SK-N-MC (cell line): ENCODE measurements at regions not wholly inside any gene's neighbourhood (a gene's known extent, or its start where the extent isn't known, plus 50 kb on each side); places are given as distances from the start of the nearest gene placed in this dataset.
A peak's percentile ranks its signal among the peaks of the same experiment; 100 is the strongest.

Experiments
- DNase-seq: peaks from one replicate; pipeline ENCODE4 v3.0.0-alpha.2; 2011; ENCODE audit warnings: low read depth, low spot score
- H3K27ac ChIP-seq: fragments of 200-600 bp; sonication (generic); 2 replicates; pipeline ENCODE4 v1.5.1; 2016; ENCODE audit warnings: mixed run types
- H3K36me3 ChIP-seq: fragments of 200-600 bp; sonication (generic); 2 replicates; pipeline ENCODE4 v1.6.1; 2017; ENCODE audit warnings: antibody characterized with exemption, low read length, mixed read lengths; ENCODE audit not compliant: insufficient read depth
- H3K4me3 ChIP-seq: fragments of 200-600 bp; sonication (generic); 2 replicates; pipeline ENCODE4 v1.5.1; 2016
- H3K9ac ChIP-seq: fragments of 200-600 bp; sonication (generic); 2 replicates; pipeline ENCODE4 v1.8.0; 2017; ENCODE audit warnings: mixed run types, mixed read lengths; ENCODE audit not compliant: insufficient read length
- H3K9me3 ChIP-seq: fragments of 200-600 bp; sonication (generic); 2 replicates; pipeline ENCODE4 v1.6.1; 2017; ENCODE audit warnings: low read depth, mild to moderate bottlenecking, antibody characterized with exemption, low read length, moderate library complexity, mixed read lengths
- EZH2 ChIP-seq: fragments of 200-600 bp; sonication (generic); IDR thresholded peaks from one replicate; pipeline ENCODE4 v1.6.1; 2017; ENCODE audit warnings: antibody characterized with exemption
- FOXP2 ChIP-seq: optimal IDR thresholded peaks from 2 replicates; pipeline ENCODE3; 2011; ENCODE audit warnings: mild to moderate bottlenecking, moderate library complexity; ENCODE audit not compliant: insufficient read depth; ENCODE audit errors: extremely low read length, control extremely low read depth
- POLR2AphosphoS5 ChIP-seq: IDR thresholded peaks from 2 replicates; pipeline ENCODE4 v1.6.1; 2012; ENCODE audit warnings: mild to moderate bottlenecking, low read depth, low read length, borderline replicate concordance

GRCh38 chr21:19400223-19400770 is 996.7 kb upstream of the TMPRSS15 start:
- Histone ChIP-seq H3K36me3 (no peaks in the 10 kb centered on the region), H3K9me3 (no peaks in the 10 kb centered on the region), H3K4me3 (no peak overlapping the region), H3K9ac (no peak overlapping the region), H3K27ac (no peak overlapping the region)
- DNase-seq, result no peak
- TF ChIP-seq POLR2AphosphoS5 (no peak), EZH2 (no peak), FOXP2 (no peak)

- TF ChIP-seq EZH2 (no peak), FOXP2 (no peak), POLR2AphosphoS5 (no peak)
- no peak for DNase-seq
- Histone ChIP-seq H3K4me3 (no peak overlapping the region), H3K9ac (no peak overlapping the region), H3K27ac (no peak overlapping the region), H3K36me3 (no peaks in the 10 kb centered on the region), H3K9me3 (no peaks in the 10 kb centered on the region)
Measured at GRCh38 chr21:19402870-19403269, 999.3 kb upstream of the TMPRSS15 start.

GRCh38 chr21:19405326-19405725 is 1001.7 kb upstream of the TMPRSS15 start:
- no peaks in the 10 kb centered on the region for H3K9me3 ChIP-seq
- H3K27ac ChIP-seq, result no peak overlapping the region
- no peak for TF ChIP-seq FOXP2
- no peak for TF ChIP-seq EZH2
- no peak for TF ChIP-seq POLR2AphosphoS5
- no peak overlapping the region for H3K4me3 ChIP-seq
- DNase-seq, result no peak
- no peak overlapping the region for H3K9ac ChIP-seq
- no peaks in the 10 kb centered on the region for H3K36me3 ChIP-seq

GRCh38 chr21:19420565-19420964 is 1017.0 kb upstream of the TMPRSS15 start:
- no peak overlapping the region for H3K9ac ChIP-seq
- H3K36me3 ChIP-seq, result no peaks in the 10 kb centered on the region
- H3K9me3 ChIP-seq, result no peaks in the 10 kb centered on the region
- H3K4me3 ChIP-seq, result 0 out of 2 replicates have a peak overlapping the region, but pooled peaks have one; percentile 3
- H3K27ac ChIP-seq, result no peak overlapping the region
- DNase-seq, result no peak
- TF ChIP-seq FOXP2, result no peak
- TF ChIP-seq POLR2AphosphoS5, result no peak
- TF ChIP-seq EZH2, result no peak

- Histone ChIP-seq H3K9me3 (no peaks in the 10 kb centered on the region), H3K36me3 (no peaks in the 10 kb centered on the region), H3K27ac (no peak overlapping the region), H3K9ac (no peak overlapping the region), H3K4me3 (no peak overlapping the region)
- no peak for TF ChIP-seq EZH2
- TF ChIP-seq POLR2AphosphoS5, result no peak
- no peak for TF ChIP-seq FOXP2
- DNase-seq, result no peak
Measured at GRCh38 chr21:19433623-19434022, 1030.0 kb upstream of the TMPRSS15 start.

GRCh38 chr21:19440792-19441655 is 1037.4 kb upstream of the TMPRSS15 start:
- DNase-seq, result no peak
- TF ChIP-seq POLR2AphosphoS5, result no peak
- no peak for TF ChIP-seq EZH2
- no peak for TF ChIP-seq FOXP2
- H3K36me3 ChIP-seq, result no peaks in the 10 kb centered on the region
- no peak overlapping the region for H3K27ac ChIP-seq
- no peak overlapping the region for H3K9ac ChIP-seq
- no peaks in the 10 kb centered on the region for H3K9me3 ChIP-seq
- no peak overlapping the region for H3K4me3 ChIP-seq

- no peaks in the 10 kb centered on the region for H3K36me3 ChIP-seq
- no peak overlapping the region for H3K4me3 ChIP-seq
- no peak overlapping the region for H3K9ac ChIP-seq
- H3K9me3 ChIP-seq, result no peaks in the 10 kb centered on the region
- DNase-seq, result no peak
- TF ChIP-seq FOXP2 (no peak), EZH2 (no peak), POLR2AphosphoS5 (no peak)
- H3K27ac ChIP-seq, result no peak overlapping the region
Measured at GRCh38 chr21:19458295-19458694, 1054.7 kb upstream of the TMPRSS15 start.

- H3K9ac ChIP-seq, result no peak overlapping the region
- no peaks in the 10 kb centered on the region for H3K36me3 ChIP-seq
- no peaks in the 10 kb centered on the region for H3K9me3 ChIP-seq
- no peak for DNase-seq
- no peak overlapping the region for H3K4me3 ChIP-seq
- no peak for TF ChIP-seq EZH2
- H3K27ac ChIP-seq, result no peak overlapping the region
Measured at GRCh38 chr21:19461481-19462205, 1058.1 kb upstream of the TMPRSS15 start.
